Astrocyte (in vitro differentiated cells and primary cell): ENCODE measurements at regions not wholly inside any gene's neighbourhood (a gene's known extent, or its start where the extent isn't known, plus 50 kb on each side); places are given as distances from the start of the nearest gene placed in this dataset.

ENCODE experiments used
- CTCF ChIP-seq: IDR thresholded peaks from 2 replicates; pipeline ENCODE4 v1.5.1; 2011; ENCODE audit warnings: low read depth, mild to moderate bottlenecking, inconsistent platforms, low read length, moderate library complexity; ENCODE audit not compliant: insufficient read depth
- EZH2 ChIP-seq: IDR thresholded peaks from 2 replicates; pipeline ENCODE4 v1.6.1; 2012; ENCODE audit warnings: mild to moderate bottlenecking, low read length, inconsistent platforms; ENCODE audit not compliant: insufficient read depth

GRCh38 chr2:16191431-16192200 lies 251.3 kb downstream of the MYCN start:
- no peak for TF ChIP-seq CTCF
- no peak for TF ChIP-seq EZH2
